ENCODE measurements at regions not wholly inside any gene's neighbourhood (a gene's known extent, or its start where the extent isn't known, plus 50 kb on each side); places are given as distances from the start of the nearest gene placed in this dataset.

DNA sequence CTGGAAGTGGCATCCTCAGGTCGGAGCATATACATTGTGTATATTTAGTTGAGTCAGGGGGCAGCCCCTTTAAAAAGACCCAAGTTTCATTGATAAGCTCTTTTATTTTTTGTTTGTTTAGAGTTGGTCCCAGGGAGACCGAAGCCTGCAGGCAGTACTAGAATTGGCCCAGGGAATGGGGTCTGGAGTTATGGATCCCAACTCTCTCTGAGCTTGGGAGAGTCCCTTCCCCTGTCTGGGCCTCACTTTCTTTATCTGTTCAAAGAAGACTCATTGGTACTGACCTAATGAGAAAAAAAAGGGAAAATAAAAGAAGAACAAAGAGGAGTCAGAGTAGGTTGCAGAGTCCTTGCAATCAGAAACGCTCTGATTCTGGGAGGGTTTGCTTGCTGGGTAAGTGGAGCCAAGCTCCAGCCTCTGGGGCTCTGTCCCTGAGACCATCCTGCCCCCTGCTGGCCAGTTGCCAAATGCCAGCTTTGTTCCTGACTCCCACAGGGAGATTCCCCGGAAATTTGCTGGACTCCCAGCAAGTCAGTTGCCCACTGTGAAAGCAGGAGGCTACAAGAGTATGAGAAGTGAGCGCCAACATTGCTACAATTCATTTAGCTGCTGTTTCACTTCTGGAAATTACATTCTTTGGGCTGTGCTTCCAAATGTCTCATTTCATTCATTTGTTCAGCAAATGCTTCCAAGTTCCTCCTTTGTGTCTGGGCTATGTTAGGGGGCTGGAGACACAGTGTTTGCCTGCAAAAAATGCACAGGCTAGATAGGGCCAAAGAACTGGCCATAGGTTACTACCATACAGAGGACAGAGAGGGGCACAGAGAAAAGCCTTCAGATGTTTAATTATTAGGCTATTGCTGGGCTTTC, 156.2 kb downstream of the MELK start:
- FAIRE-seq, result peak; percentile 93

- no peak for FAIRE-seq
Measured at GRCh38 chr9:36729906-36730305, 157.2 kb downstream of the MELK start.

- FAIRE-seq, result no peak
Measured at GRCh38 chr9:36730414-36730813, 157.7 kb downstream of the MELK start.

DNA sequence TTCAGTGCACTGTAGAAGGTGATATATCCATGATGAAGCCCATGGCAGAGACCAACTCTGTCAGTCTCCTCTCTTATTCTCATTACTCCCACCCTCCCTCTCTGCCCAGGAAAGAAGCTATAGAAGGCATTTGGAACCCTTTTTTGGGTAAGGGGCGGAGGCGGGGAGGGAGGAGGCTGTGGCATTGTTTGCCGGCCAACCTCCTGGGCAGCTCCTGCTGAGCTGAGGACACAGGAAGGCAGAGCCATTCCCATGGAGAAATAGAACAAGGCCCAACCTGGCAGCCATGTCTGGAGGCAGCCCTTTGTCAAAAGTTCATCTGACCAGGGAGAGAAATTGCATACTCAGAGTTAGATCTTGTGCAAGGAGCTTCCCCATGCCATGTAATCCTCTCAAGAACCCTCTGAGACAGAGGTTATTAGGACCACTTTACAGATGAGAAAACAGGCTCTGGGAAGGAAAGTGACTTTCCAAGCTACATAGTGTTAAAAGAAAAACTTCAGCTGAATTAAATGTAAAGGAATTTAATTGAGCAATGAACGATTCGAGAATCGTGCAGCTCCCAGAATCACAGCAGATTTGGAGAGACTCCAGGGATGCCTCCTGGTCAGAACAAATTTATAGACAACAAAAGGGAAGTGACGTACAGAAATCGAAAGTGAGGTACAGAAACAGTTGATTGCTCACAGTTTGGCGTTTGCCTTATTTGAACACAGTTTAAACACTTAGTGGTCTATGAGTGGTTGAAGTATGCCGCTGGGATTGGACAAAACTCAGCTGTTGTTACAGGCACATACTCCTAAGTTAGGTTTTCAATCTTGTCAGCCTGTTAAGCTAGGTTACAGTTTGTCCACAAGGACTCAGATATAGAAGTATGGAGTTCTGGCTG, 158.6 kb downstream of the MELK start:
- no peak for FAIRE-seq

- FAIRE-seq, result no peak
Measured at GRCh38 chr9:36734737-36735136, 162.0 kb downstream of the MELK start.

GRCh38 chr9:36736648-36737047, 164.0 kb downstream of the MELK start:
- FAIRE-seq, result no peak

DNA sequence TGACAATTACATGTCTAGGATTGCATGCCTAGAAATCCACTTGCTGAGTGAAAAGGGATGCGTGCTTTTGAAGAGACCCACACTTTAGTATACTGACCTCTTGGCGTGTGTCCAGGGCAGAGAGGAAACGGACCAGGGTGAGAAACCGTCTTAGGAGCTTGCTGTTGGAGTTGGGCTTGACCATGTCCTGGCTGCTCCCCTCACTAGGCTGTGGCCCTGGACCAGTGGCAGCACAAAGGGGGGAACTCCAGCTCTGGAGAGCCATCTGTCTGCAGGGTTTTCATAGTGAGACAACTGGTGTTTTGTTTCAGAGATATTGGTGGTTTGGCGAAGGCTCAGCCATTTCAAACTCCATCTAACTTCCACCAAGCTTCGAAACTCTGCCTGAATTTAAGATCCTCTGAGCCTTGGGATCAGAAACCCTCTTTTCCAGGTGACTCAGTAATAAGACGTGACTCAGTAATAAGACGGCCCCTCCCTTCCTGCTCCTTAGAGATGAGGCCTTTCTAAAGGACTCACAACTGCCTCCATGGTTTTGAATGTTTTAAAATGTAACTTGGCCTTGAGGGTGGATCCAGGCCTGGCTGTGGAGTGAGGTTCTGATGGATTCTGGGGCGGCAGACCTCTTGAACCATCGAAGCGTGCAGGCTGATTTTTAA, 165.8 kb downstream of the MELK start:
- FAIRE-seq, result no peak

DNA sequence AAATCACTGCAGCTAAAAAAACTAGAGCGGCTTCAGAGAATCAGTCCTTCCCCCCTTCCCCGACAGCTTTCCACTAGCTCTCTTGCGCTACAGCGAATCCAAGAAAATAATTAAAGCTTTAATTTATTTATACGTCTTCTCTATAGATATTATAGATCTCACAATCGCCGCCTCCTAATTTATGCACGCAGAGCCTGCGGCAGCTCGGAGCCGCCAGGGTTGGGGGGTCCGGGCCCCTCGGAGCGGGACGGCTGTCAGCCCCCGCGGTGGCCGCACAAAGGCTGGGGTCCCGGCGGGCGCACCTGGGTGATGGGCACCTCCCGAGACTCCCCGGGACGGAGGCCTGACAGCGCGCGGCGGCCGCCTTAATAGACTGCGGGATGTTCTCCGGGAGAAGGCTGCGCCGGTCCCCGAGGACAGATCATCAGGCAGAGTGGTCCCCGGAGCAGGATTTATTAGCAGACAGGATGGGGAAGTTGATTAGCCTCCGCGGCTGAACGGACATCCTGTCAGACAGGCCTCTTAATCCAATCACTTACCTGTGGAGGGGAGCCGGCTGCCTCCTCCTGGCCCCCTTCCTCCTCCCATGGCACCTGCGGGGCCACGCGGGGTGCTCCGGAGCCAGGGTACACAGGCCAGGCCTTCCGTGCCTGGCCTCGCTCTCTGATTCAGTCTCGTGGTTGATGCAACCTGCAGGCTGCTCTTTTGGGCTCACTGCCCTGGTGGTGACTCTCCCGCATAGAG, 166.8 kb downstream of the MELK start:
- no peak for FAIRE-seq

DNA sequence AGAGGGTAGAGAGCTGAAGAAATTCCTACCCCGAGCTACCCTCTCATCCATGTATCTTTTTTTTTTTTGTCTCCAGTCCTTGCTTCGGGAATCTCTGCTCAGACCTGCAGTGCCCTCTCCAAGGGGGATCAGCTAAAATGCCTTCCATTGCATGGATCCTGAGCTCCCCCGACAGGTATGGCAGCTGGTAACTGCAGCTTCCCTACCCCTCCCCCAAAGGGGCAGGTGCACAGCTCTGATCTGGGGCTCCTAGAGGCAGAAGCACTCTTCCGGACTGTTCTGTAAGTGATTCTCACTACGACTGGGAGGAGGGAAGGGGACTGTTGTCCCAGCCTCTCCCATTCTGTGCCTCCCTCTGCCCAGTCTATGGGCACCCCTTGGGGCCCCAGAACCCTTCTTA, 169.6 kb downstream of the MELK start:
- no peak for FAIRE-seq

DNA sequence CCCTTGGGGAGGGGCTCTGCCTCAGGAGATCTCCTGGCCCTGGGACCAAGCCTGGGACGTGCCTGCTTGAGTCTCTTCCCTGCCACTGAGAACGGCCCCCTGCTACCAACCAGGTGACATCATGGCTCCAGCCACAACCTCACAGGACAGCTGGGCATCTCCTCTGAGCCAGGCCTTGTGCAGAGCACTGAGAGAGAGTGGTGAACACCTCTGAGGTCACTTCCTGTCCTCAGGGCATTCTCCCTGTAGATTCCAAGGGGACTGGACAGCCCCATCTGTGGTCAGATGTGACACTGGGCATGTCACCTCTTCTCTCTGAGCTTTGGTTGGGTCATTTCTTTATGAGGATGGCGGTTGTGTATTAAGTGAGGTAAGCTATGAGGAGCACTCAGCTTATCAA, 172.0 kb downstream of the MELK start:
- no peak for FAIRE-seq

DNA sequence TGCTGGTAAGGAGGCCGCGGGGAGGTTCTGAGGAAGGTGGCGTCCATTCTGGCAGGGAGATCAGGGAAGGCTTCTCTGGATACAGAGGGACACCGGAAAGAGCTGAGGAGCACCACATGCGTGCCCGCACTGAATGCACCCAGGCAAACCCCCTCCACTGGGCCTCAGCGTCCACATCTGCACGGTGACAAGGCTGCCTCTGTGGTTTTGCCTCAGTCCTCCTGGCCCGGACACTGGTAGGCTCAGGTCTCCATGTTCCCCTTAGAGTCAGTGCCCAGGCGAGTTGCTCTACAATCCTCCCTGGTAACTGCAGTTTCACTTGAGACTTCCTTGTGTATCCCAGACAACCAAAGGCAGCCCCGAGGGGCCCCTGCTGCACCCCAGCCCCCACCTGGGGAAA, 173.3 kb downstream of the MELK start:
- no peak for FAIRE-seq

DNA sequence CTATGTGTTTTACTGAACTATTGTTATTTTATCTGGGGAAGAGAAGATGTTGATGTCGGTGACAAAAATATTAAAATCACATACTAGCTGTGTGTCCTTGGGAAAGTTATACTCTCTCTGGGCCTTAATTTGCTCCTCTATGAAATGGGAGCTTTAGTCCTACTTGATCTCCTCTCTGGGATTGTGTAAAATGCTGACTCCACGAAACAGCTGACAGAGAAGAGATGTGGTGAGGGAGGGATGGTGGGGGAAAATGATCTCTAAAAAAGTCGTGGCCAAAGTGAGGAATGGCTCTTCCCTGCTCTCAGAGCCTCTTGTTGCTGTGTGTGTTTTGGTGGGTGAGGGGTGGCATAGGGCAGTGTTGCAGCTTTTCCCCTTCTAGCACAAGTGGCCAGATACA, 173.7 kb downstream of the MELK start:
- FAIRE-seq, result no peak

- FAIRE-seq, result no peak
Measured at GRCh38 chr9:36748322-36748899, 175.7 kb downstream of the MELK start.

- no peak for FAIRE-seq
Measured at GRCh38 chr9:36749461-36749860, 176.8 kb downstream of the MELK start.

- FAIRE-seq, result no peak
Measured at GRCh38 chr9:36750630-36751029, 177.9 kb downstream of the MELK start.

DNA sequence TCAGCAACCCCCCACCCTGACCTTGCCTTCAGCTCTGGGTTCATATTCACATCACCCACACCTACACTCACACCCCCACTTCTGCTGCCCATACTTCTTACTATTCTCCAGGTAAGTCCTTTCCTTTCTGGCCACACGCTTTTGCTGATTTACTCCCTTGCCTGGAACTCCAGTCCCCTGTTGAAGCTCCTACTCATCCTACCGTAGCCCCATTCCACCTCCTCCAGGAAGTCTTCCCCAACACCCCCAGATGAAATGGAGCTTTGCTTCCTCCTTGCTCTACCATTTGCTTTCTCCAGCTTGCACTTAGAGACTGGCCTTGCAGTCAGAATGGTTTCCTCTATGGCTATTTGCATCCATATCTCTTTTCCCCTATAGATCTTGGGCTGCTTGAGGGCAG, 182.3 kb downstream of the MELK start:
- FAIRE-seq, result no peak

DNA sequence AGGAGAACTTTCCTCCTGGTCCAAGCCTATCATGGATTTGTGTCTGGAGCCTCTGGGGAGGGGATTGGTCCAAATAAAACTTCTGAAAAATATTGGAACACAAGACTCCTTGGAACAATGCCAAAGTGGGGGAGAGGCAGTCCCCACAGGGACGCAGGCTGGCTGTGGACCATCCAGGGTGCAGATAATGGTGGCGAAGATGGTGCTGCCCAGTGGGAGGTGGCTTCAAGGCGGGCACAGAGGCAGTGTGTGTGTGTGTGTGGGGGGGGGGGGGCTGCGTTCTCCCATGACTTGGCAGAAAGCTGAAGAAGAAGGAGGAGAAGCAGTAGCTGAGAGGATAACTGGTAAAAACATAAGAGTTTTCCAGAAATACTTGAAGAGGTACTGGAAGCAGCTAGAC, 186.4 kb downstream of the MELK start:
- no peak for FAIRE-seq

GRCh38 chr9:36759976-36760375, 187.3 kb downstream of the MELK start:
- FAIRE-seq, result no peak

DNA sequence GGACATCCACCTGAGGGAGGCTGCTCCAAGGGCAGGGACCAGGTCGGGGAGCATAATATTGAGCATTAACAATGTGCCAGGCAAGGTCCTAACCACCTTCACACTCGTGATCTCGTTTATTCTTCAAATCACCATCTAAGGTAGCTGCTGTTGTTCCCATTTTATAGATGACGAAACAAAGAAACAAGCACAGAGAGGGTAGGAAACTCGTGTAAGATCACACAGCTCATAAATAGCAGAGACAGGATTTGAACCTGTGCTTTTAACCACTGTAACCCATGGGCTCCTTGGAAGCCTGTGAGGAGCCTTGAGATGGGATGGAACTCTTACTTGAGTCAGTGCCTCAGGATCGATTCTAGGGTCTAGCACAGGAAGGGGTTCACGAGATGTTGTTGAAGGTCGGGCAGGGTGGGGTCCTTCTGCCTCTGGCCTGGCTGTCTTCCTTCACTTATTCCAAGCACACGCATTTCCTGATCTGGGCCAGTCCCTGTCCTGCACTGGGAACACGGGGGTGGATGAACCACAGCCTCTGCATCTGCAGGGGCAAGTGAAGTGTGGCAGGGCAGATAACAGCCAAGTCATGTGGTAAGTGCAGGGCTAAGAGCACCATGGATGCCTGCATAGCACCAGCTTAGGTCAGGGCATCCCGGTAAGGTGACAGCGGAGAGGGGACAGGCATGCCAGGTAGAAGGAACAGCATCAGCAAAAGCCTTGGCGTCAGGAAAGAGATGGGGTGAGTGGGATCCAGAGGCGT, 188.1 kb downstream of the MELK start:
- no peak for FAIRE-seq

- FAIRE-seq, result no peak
Measured at GRCh38 chr9:36762958-36763357, 190.3 kb downstream of the MELK start.

GRCh38 chr9:36763778-36764177, 191.1 kb downstream of the MELK start:
- no peak for FAIRE-seq
